ENCODE measurements at regions not wholly inside any gene's neighbourhood (a gene's known extent, or its start where the extent isn't known, plus 50 kb on each side); places are given as distances from the start of the nearest gene placed in this dataset.
A peak's percentile ranks its signal among the peaks of the same experiment; 100 is the strongest.
"Not testable (repeated sequence)": the region's sequence is repeated elsewhere in the genome, so short reads cannot be mapped to it uniquely, and the experiment has no call there.

DNA sequence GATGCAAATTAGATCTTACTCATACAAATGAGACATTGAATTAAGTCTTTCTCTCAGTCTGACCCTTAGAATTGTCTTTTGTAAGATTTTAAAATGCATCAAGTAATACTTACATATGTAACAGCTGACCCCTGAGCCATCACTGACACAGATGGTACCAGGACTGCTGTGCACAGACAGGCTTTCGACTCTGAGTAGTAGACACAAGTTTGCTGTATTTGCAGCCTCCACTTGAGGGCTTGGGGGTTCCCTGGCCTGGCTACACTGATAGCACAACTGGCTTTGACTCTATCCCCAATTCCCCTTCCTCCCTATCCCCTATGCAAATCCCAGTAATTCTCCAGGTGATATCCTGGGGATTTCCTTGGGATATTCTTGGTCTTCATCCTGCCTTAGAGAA lies 200.7 kb downstream of the RPIA start:
- intact Hi-C loops (cut with DNase I): no loop called here

DNA sequence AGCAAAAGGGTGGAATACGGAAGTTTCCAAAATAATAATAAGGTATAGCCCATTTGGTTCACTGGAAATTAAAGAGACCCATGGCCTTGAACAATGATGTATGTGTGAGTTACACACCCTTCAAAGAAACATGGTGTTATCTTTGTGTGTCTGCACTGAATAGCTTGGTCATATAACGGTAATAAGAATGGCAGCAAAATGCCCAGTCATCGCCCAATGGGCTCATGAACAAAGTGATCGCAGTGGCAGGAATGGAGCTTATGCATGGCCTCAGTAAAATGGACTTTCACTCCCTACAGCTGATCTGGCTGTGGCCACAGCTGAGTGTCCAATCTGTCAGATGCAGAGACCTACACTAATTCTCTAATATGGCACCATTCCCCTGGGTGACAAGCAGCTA lies 201.3 kb downstream of the RPIA start:
- intact Hi-C loops (cut with DNase I): no loop called here
- no peak for DNase-seq

More for the DNA sequence above, 200.7 kb downstream of the RPIA start:
- DNase-seq: no peak

DNA sequence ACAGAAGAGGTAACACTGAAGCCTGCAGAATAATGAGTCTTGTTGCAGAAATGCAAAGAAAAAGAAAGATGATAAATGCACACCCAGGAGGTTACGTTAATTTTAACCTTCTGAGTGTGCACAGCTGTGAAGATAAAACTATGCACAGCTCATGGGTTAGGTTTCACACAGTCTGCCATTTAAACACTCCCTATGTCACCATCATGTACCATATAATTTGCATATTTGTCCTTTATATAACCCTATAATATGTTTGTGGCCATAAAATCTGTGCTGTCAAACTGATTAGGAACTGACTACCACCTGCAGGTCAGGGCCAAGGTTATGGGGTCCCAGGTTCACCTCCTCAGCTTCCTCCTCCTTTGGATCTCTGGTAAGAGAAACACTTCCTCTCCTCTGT lies 205.5 kb downstream of the RPIA start:
- intact Hi-C loops (cut with DNase I): no loop called here
- no peak for DNase-seq

DNA sequence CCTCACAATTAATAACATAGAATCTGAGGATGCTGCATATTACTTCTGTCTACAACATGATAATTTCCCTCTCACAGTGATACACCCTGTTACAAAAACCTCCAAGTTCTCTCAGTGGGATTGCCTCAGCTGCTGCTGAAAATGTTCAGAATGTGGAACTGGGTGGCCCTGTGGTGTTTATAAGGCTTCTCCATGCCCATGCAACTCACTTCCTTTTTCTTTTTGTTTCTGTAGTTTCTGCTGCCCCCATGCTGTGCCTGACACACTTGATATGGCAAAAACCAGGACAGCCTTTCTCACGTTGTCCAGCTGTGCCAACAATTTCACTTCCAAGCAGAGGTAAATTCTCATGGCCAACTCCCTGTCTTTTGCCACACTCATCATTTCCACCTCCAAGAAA lies 206.2 kb downstream of the RPIA start:
- intact Hi-C loops (cut with DNase I): no loop called here
- DNase-seq: peak in 5 of 42 donors; percentile 9 to 29 (median 17)

DNA sequence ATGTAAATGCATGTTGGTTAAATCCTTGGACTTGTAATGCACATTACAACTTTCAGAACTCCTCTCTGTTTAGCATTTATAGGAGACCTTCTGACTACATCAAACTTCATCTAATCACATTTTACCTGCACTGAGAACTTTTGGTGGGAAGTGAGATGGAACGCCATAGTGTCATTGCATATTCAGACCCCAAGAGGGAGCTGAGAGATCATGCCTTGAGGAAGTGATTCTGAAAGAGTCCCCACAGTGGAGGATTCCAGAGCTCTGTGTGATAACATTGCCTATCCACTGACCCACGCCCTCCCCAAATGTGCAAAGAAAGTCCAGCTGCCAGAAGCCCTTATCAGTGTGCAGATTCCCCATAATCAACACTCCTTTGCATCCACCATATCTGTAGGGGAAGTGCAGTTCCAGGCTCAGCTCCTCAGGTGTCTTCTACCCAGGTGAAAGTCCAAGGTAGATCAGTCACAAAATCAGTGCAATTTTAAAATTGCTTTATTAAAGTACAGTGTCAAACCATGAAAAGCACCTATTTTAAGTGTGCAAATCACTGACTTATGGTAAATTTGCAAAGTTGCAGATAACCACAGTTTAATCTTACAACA lies 212.4 kb downstream of the RPIA start:
- intact Hi-C loops (cut with DNase I): no loop called here

DNA sequence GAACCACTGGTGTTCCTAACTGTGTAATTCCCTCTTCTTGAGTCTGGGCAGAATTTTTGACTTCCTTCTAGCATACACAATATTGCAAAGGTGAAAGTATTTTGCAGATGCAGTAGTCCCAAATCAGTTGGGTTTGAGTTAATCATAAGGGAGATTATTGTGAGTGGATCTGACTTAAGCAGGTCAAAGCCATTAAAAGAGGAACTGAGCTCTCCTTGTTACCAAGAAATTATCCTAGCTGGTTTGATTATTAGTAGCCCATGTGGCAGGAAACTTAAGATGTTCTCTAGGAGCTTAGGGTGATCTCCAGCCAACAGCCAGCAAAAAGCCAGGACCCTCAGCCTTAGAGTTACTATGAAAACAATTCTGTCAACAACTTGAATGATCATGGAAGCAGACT lies 221.8 kb downstream of the RPIA start:
- intact Hi-C loops (cut with DNase I): no loop called here
- no peak for DNase-seq

More for the DNA sequence above, 212.4 kb downstream of the RPIA start:
- DNase-seq: peak in 17 of 42 donors; percentile 9 to 52 (median 28)

DNA sequence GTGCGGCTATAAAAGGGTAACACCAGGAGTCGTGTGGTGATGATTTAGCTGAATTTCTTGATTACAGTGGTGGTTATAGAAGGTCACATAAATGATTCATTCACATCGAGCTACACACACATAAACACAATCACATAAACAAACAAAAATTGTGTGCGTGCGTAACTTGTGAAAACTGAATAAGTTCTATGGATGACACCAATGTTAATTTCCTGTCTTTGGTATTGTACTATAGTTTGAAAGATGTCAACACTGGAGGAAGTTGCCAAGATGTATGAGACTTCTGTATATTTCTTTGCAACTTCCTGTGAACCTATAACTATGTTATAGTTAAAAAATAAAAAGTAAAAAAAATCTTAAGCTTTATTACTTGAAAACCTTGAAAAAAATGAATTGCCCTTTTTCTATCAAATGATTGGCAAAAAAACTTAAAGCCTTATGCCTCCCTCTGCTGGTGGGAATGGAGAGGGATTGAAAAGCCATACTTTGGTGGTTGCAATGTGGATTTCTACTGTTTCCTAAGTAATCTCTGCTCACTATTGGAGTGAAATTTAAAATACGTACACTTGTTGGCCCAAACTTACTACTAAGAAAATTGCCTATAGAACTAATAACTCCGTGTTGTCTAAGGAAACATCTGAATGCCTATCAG lies 227.7 kb downstream of the RPIA start:
- DNase-seq: peak in 5 of 42 donors; percentile 7 to 23 (median 20)
- intact Hi-C loops (cut with DNase I): no loop called here

DNA sequence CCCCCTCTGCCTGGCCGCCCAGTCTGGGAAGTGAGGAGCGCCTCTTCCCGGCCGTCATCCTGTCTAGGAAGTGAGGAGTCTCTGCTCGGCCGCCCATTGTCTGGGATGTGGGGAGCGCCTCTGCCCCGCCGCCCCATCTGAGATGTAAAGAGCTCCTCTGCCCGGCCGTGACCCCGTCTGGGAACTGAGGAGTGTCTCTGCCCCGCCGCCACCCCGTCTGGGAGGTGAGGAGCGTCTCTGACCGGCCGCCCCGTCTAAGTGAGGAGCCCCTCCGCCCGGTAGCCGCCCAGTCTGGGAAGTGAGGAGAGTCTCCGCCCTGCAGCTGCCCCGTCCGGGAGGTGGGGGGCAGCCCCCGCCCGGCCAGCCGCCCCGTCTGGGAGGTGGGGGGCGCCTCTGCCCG lies 228.9 kb downstream of the RPIA start:
- intact Hi-C loops (cut with DNase I); DNase-seq: not testable (repeated sequence)

DNA sequence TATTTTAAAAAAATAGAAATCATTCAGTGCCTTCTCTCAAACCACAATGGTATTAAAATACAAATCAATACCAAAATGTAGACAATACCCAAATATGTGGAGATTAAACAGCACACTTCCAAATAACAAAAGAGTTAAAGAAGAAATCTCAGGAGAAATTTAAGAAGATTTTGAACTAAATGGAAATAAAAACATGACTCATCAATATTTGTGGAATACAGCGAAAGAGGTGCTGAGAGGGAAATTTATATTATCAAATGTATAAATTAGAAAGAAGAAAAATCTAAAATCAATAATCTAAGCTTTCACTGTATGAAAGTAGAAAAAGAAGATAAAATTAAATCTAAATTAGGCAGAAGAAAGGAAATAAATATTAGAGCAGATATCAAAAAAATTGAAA lies 233.1 kb downstream of the RPIA start:
- intact Hi-C loops (cut with DNase I): no loop called here
- DNase-seq: no peak

DNA sequence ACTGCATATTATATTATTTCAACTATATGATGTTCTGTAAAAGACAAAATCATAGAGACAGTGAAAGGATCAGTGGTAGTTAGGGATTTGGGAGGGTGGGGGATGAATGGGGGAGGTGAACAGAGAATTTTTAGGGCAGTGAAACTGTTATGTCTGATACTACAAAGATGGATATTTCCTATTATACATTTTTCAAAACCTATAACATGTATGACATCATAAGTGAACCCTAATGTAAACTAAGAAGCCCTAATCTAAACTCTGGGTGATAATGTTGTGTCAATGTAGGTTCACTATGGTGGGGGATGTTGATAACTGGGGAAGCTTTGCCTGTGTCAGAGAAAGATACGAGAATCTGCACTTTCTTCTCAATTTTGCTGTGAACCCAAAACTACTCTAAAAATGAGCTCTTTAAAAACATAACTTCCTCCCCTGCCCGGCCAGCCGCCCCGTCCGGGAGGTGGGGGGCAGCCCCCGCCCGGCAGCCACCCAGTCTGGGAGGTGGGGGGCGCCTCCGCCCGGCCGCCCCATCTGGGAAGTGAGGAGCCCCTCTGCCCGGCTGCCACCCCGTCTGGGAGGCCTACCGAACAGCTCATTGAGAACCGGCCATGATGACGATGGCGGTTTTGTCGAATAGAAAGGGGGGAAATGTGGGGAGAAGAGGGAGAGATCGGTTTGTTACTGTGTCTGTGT lies 234.4 kb downstream of the RPIA start:
- DNase-seq: no peak
- intact Hi-C loops (cut with DNase I): no loop called here

DNA sequence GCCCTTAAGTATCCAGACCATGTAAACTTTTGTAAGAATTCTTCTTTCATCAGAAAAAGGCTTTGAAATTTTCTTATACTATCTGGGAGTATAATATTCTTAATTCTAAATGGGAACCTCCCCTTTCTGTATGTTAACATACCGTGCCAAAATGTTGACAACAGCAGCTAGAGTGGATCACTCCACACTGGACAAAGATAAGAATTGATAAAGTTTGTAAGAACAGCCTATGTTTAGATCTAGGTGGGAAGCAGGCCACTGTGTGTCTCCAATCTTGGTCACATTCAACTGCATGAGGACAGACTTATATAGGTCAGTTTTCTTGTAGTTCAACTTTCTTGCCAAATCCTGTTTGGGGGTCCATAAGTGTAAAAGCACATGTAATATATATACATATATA lies 235.7 kb downstream of the RPIA start:
- intact Hi-C loops (cut with DNase I): no loop called here
- no peak for DNase-seq

DNA sequence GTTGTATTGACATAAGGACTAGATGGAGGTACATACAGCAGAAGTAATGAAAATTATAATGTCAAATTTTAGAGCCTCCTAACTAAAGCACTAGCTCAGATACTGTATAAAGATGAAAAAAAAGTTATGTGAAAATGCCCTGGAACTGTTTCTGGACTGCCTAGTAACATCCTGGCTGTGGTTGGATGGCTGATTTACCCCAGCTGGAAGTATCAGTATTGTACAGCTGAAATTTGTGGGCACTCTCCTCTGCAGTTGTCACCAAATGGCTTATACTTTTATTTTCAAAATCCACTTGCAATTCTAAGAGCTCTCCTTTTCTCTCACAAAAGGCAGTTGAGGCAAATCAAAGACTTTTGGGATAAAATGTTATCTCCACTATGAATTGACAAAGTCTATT lies 239.2 kb downstream of the RPIA start:
- intact Hi-C loops (cut with DNase I): no loop called here

DNA sequence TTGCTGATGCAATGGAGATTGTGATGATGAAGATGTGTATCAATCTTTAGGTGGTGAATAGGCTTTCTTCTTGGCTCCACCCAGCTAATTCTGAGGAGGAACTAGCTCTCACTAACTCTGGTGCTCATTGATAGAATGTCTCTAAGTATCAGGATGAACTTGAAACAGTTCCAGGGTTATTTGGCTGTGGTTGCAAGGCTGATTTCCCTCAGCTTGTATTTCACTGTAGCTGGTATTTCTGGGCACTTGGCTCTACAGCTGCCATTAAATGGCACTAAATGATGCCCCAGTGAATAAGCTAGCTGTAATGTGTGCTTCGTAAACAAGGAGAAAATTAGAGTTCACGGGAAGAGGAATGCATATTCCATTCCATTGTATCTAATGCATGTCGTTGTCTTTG lies 241.2 kb downstream of the RPIA start:
- intact Hi-C loops (cut with DNase I): no loop called here
- DNase-seq: no peak

More for the DNA sequence above, 239.2 kb downstream of the RPIA start:
- no peak for DNase-seq

DNA sequence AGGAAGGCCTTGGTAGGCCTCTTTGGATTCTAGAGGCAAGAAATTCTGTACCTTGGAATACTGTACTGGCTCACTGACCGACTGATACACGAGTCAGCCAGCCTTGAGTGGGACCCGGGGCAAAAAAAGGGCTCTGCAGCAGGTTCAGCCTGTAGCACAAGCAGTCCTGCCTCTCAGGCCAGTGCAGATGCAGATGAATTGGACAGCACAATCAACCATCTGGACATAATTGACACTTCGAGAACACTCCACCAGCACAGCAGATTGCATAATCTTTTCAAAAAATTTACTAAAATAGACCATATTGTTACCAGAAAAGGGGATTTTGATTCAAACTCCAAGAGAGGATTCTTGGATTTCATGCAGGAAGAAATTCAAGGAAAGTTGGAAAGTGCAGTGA lies 241.6 kb downstream of the RPIA start:
- peak in 2 of 42 donors; percentile 5 to 8 for DNase-seq
- intact Hi-C loops (cut with DNase I): no loop called here

DNA sequence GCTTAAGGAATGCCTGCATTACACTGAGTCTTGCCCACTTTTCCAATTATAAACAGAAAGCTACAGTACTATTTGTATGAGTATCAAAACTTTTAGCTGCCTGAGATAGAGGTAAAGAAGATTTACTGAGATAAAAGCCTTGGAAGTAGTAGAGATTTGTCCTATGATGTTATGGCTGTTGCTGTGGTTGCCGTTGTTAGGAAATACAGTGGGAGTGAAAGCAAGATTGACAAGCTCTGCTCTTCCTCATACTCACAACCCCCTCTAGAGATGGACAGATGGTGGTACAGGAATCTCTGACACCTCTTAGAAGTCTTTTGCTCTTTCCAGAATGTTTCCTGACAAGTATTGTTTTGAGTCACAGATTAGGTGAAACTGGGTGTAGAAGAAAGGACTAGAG lies 242.5 kb downstream of the RPIA start:
- intact Hi-C loops (cut with DNase I): no loop called here
- no peak for DNase-seq

DNA sequence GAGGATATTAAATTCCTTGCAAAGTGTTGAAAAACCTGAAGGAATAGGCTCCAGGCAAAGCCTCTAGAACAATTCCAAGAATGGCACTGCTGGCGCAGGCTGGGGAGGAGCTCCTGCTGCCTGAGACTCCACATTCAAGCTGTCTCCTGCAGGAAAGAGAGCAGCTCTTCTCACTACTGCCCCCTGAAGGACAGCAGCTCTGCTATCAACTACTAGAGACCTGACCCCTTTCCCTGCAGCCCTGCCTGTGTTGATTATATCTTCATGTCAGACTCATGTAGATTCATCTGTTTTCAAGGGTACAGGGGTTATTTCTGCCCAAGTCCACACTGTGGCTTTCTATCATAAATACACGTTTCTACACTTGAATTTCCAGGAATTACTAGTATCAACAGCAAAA lies 249.7 kb downstream of the RPIA start:
- DNase-seq: peak in 9 of 42 donors; percentile 2 to 49 (median 10)
- intact Hi-C loops (cut with DNase I): not testable (repeated sequence)

DNA sequence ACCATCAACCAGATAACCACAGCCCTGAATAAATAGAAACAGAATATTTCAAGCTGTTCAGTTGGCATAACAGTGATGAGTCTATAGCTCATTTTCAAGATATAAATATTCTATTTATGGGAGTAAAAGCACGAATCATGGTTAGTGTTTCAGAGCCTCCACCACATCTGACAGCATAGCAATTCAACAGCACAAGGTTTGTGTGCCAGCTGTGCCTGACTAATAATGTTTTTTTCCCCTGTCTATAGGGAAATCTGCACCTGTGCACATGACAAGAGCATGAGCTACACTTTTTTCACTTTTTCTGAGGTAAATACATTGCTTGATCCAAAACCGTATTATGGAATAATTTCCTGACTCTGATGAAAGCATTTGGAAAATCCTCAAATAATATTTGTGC lies 251.3 kb downstream of the RPIA start:
- intact Hi-C loops (cut with DNase I): no loop called here
- DNase-seq: no peak

DNA sequence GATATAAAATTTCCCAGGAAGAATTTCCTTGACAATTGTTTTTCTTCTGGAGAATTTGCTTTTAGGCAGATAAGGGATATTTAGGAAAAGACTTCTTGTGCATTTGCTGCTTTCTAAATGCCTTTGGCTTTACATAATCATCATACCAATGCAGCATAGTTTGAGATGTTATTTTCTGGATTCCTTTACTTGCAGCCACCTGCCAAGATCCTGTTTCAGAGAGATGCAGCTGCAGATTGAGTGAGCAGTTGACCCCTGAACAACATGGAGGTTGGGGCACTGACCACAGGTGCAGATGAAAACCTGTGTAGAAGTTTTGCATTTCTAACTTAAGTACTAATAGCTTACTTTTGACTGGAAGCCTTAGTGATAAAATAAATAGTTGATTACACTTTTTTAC lies 257.9 kb downstream of the RPIA start:
- intact Hi-C loops (cut with DNase I): no loop called here
- DNase-seq: no peak

DNA sequence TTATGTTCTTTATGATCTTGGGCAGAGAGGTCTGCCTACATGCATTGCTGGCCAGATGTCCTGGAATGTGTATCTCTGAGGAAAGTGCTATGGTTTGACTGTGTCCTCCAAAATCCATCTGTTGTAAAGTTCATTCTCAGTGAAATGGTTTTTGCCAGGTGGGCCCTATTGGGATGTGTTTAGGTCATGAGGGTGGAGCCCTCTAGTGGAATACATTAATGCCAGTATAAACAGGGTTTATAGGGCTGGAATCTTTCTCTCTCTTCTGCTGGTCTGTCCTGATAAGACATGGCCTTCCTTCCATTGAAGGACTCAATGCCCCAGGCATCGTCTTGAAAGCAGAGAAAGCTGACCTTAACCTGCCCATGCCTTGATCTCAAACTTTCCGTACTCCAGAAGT lies 258.5 kb downstream of the RPIA start:
- intact Hi-C loops (cut with DNase I): no loop called here

DNA sequence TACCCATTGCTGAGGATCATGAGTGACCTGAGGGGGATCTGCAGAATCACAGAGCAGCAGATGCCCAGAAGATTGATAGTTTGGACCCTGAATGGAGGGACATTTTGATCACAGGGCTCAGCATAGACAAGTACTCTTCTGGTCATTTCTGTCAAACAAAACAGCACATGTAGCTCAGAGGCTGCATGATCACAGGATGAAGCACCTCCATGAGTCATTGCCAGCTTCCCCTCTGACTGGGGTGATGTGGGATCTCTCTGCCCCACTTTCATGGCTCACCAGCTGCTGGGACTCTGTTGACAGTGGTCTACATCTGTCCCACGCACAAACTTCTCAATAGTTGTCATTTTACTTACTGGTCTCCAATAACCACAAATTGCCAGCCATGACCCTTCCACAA lies 264.1 kb downstream of the RPIA start:
- intact Hi-C loops (cut with DNase I): no loop called here
- no peak for DNase-seq

More for the DNA sequence above, 258.5 kb downstream of the RPIA start:
- no peak for DNase-seq
